ENCODE measurements at regions not wholly inside any gene's neighbourhood (a gene's known extent, or its start where the extent isn't known, plus 50 kb on each side); places are given as distances from the start of the nearest gene placed in this dataset.

DNA sequence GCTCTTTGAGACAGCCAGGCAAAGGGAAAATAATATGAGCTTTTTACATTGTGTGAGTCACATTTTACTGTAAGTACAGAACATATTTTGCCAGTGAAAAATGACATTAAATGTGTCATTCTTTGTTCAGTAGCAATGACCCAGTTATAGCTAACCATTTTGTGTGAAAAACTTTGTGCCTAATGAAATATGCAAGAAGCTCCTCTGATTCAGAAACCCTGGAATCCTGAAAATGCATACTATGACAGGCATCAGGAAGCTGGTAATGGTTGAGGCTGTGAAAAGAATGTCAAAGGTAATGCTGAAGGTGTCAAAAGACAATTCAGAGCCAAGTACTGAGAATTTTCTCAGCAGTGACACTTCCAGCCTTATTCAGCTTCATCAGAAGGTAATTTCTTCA, 549.5 kb upstream of the SMIM31 start:
- TF ChIP-seq EZH2phosphoT487 (IDR thresholded peaks at IDR 0.05; ENCODE audit: insufficient read depth, low read depth) = no peak
- no peak for TF ChIP-seq EZH2 (IDR thresholded peaks at IDR 0.05; ENCODE audit: insufficient read depth, poor library complexity, severe bottlenecking)

Data from GM23248 (cell line).